K562 (cell line): ENCODE measurements at regions not wholly inside any gene's neighbourhood (a gene's known extent, or its start where the extent isn't known, plus 50 kb on each side); places are given as distances from the start of the nearest gene placed in this dataset.

Experiments used
- ATAC-seq: fragments of 200-7000 bp; cut with Tn5 transposase; 3 replicates; pipeline ENCODE4 v1.9.1; 2020; ENCODE audit warnings: moderate library complexity
- BruUV-seq: library from RNA; stranded (reverse); fragments of 400-500 nt; replicated peaks from 2 replicates; lab custom pipeline; 2021; lab: Mats Ljungman, UMichigan
- CTCF ChIA-PET: fragments of 300-600 bp; formaldehyde crosslinking; extraction: SDS; loops from one replicate; lab custom pipeline; 2021; ENCODE audit warnings: low intra/inter-chr PET ratio; lab: Yijun Ruan, JAX
- POLR2A ChIA-PET: fragments of 300-600, 350-650 bp; sonication (Branson Sonifier 250); formaldehyde crosslinking; extraction: SDS; loops from one replicate; lab custom pipeline; 2021; ENCODE audit warnings: antibody characterized with exemption, inconsistent platforms; lab: Yijun Ruan, JAX
- DNase-seq, 4 experiments: peaks; one replicate each; pipeline versions ENCODE4 v3.0.0 to v3.0.0-alpha.2; 2011 to 2018; ENCODE audit warnings: low spot score in 3 of 4, mixed read lengths in 3 of 4; ENCODE audit errors: extremely low read depth in 1 of 4
- FAIRE-seq: peaks from 2 replicates; lab custom pipeline; 2011; peaks lifted over from hg19 to GRCh38; lab: Jason Lieb, UNC
- H2AFZ ChIP-seq: 2 replicates; pipeline ENCODE4 v1.6.0; 2011; ENCODE audit warnings: low read depth, low read length, control low read depth, inconsistent platforms
- H3K27ac ChIP-seq: fragments of 200-600 bp; 3 replicates; pipeline ENCODE4 v1.8.0; 2011; ENCODE audit warnings: low read depth, mild to moderate bottlenecking, control low read depth, inconsistent platforms, low read length, moderate library complexity, mixed read lengths; ENCODE audit errors: extremely low read depth
- H3K27me3 ChIP-seq, 2 experiments: fragments of 300-600 bp in 1 of 2; 2 replicates in 1 of 2; 3 replicates in 1 of 2; pipeline versions ENCODE4 v1.6.0 to v1.8.0; 2011; ENCODE audit warnings: inconsistent platforms in 2 of 2, low read length in 2 of 2, mild to moderate bottlenecking in 1 of 2, mixed read lengths in 1 of 2, moderate library complexity in 1 of 2; ENCODE audit not compliant: control insufficient read depth in 2 of 2, insufficient read depth in 2 of 2
- H3K36me3 ChIP-seq: fragments of 300-600 bp; 3 replicates; pipeline ENCODE4 v1.8.0; 2011; ENCODE audit warnings: mild to moderate bottlenecking, low read length, inconsistent platforms; ENCODE audit not compliant: control insufficient read depth, insufficient read depth
- H3K4me1 ChIP-seq, 2 experiments: fragments of 200-600 bp in 1 of 2; replicated peaks in 1 of 2; 2 replicates in 1 of 2; 3 replicates in 1 of 2; pipeline versions ENCODE4 v1.5.1 to v1.8.0; 2011; ENCODE audit warnings: inconsistent platforms in 2 of 2, low read length in 2 of 2, mild to moderate bottlenecking in 1 of 2, mixed read lengths in 1 of 2, moderate library complexity in 1 of 2; ENCODE audit not compliant: control insufficient read depth in 2 of 2, insufficient read depth in 2 of 2
- H3K4me2 ChIP-seq: 2 replicates; pipeline ENCODE4 v1.6.1; 2011; ENCODE audit warnings: low read length, control low read depth, inconsistent platforms, mixed read lengths; ENCODE audit not compliant: insufficient read depth
- H3K4me3 ChIP-seq: fragments of 200-600 bp; sonication (generic), shearing (Covaris generic); 2 replicates; pipeline ENCODE4 v1.5.1; 2016; ENCODE audit warnings: control low read depth, inconsistent platforms
- H3K79me2 ChIP-seq: fragments of 200-600 bp; 3 replicates; pipeline ENCODE4 v1.8.0; 2011; ENCODE audit warnings: low read length, inconsistent platforms; ENCODE audit not compliant: control insufficient read depth, insufficient read depth
- H3K9ac ChIP-seq, 2 experiments: 2 replicates each; pipeline versions ENCODE4 v1.6.0 to v1.6.1; 2011; ENCODE audit warnings: low read depth in 2 of 2, low read length in 2 of 2, control low read depth in 1 of 2, inconsistent platforms in 1 of 2, mild to moderate bottlenecking in 1 of 2, mixed read lengths in 1 of 2; ENCODE audit not compliant: insufficient read depth in 1 of 2
- H3K9me1 ChIP-seq: one replicate; pipeline ENCODE4 v1.6.0; 2011; ENCODE audit warnings: inconsistent platforms, mild to moderate bottlenecking, low read length, moderate library complexity; ENCODE audit not compliant: control insufficient read depth, insufficient read depth
- H3K9me3 ChIP-seq: replicated peaks from 2 replicates; pipeline ENCODE4 v1.5.1; 2011; ENCODE audit warnings: low read depth, low read length, inconsistent platforms; ENCODE audit not compliant: control insufficient read depth, insufficient read depth
- H4K20me1 ChIP-seq: replicated peaks from 2 replicates; pipeline ENCODE4 v1.6.1; 2011; ENCODE audit warnings: low read length, inconsistent platforms, mixed read lengths; ENCODE audit not compliant: control insufficient read depth, insufficient read depth
- HMG20A ChIP-seq: fragments of 450-650 bp; formaldehyde crosslinking; conservative IDR thresholded peaks from 2 replicates; pipeline ENCODE4 v1.4.0; 2020; ENCODE audit warnings: mild to moderate bottlenecking, mixed read lengths
- NFE2 ChIP-seq: IDR thresholded peaks from 2 replicates; pipeline ENCODE4 v1.6.1; 2014; ENCODE audit warnings: antibody characterized with exemption, low read depth
- POLR2H ChIP-seq: IDR thresholded peaks from 2 replicates; pipeline ENCODE4 v1.6.1; 2016; ENCODE audit warnings: missing genetic modification characterization, low read depth, mild to moderate bottlenecking, control low read depth, missing compliant biosample characterization, moderate library complexity
- SMC3 ChIP-seq: conservative IDR thresholded peaks from 2 replicates; pipeline ENCODE4 v1.6.1; 2011; ENCODE audit warnings: low read depth, low read length, improper control_type of control experiment; ENCODE audit not compliant: insufficient read depth
- STAT5B ChIP-seq: fragments of 250-450 bp; sonication (Bioruptor Pico); IDR thresholded peaks from 2 replicates; pipeline ENCODE4 v1.8.0; 2021; ENCODE audit warnings: mild to moderate bottlenecking, inconsistent platforms
- ZNF133 ChIP-seq: fragments of 250-450 bp; sonication (Bioruptor Pico); IDR thresholded peaks from 2 replicates; pipeline ENCODE4 v1.4.0; 2020; ENCODE audit warnings: mild to moderate bottlenecking
- ZNF23 ChIP-seq: fragments of 250-450 bp; sonication (Bioruptor Pico); IDR thresholded peaks from 2 replicates; pipeline ENCODE4 v1.4.0; 2020; ENCODE audit warnings: mild to moderate bottlenecking
- ZNF24 ChIP-seq: fragments of 450-650 bp; IDR thresholded peaks from 2 replicates; pipeline ENCODE4 v1.6.1; 2016
- ZNF431 ChIP-seq: sonication (generic); formaldehyde crosslinking; IDR thresholded peaks from 2 replicates; pipeline ENCODE4 v1.8.0; 2022; ENCODE audit warnings: mild to moderate bottlenecking, missing genetic modification reagents
- ZNF583 ChIP-seq: fragments of 250-450 bp; sonication (Bioruptor Pico); IDR thresholded peaks from 2 replicates; pipeline ENCODE4 v1.4.0; 2020
- ZNF592 ChIP-seq: fragments of 450-650 bp; IDR thresholded peaks from 2 replicates; pipeline ENCODE4 v1.6.1; 2017; ENCODE audit warnings: antibody characterized with exemption, mild to moderate bottlenecking
- ZNF644 ChIP-seq: fragments of 200-800 bp; sonication (Bioruptor generic); IDR thresholded peaks from 2 replicates; pipeline ENCODE4 v1.6.1; 2016; ENCODE audit warnings: low read depth, missing genetic modification characterization, missing compliant biosample characterization
- ZNF695 ChIP-seq: fragments of 450-650 bp; formaldehyde crosslinking; IDR thresholded peaks from 2 replicates; pipeline ENCODE4 v1.4.0; 2020; ENCODE audit warnings: mild to moderate bottlenecking, moderate library complexity
- WGBS: fragments of 100-300 bp; shearing (Covaris generic); methylation state at CpG from one replicate; pipeline ENCODE4 v1.1.6; 2016; ENCODE audit warnings: low coverage, mixed read lengths; ENCODE audit not compliant: insufficient coverage; ENCODE audit errors: missing lambda C conversion rate; 5-methylcytosine and 5-hydroxymethylcytosine counted together
- in situ Hi-C: fragments of 300-500 bp; cut with MboI; formaldehyde crosslinking; loops from 4 replicates; pipeline ENCODE4 v1.15.0; 2018; ENCODE audit warnings: inconsistent platforms, mixed read lengths
- intact Hi-C: fragments of 100-400 bp; cut with micrococcal nuclease; formaldehyde crosslinking; loops from 2 replicates; pipeline ENCODE4 v1.14.2; 2022
- TF ChIP-seq, protein P1 (sequence below): fragments of 450-650 bp; IDR thresholded peaks from 2 replicates; pipeline ENCODE4 v1.7.1; 2018; ENCODE audit warnings: mild to moderate bottlenecking, low read depth; ENCODE audit not compliant: partially characterized antibody
- TF ChIP-seq, protein P2 (sequence below): IDR thresholded peaks from 2 replicates; pipeline ENCODE4 v1.6.1; 2012; ENCODE audit warnings: low read depth, low read length, improper control_type of control experiment, borderline replicate concordance

GRCh38 chr3:71865727-71866126 is 80.8 kb upstream of the PROK2 start:
- FAIRE-seq = no peak
- no peak overlapping the region for H2AFZ ChIP-seq
- TF ChIP-seq NFE2 (no peak), ZNF583 (CRISPR knock-in tag) (no peak), ZNF24 (no peak), ZNF644 (tag) (no peak), ZNF23 (CRISPR knock-in tag) (no peak), SMC3 (no peak), STAT5B (no peak), POLR2H (tag) (no peak), ZNF592 (no peak), HMG20A (no peak), ZNF431 (CRISPR knock-in tag) (no peak), ZNF133 (CRISPR knock-in tag) (no peak), ZNF695 (CRISPR knock-in tag) (no peak)
- TF ChIP-seq, protein P1, sequence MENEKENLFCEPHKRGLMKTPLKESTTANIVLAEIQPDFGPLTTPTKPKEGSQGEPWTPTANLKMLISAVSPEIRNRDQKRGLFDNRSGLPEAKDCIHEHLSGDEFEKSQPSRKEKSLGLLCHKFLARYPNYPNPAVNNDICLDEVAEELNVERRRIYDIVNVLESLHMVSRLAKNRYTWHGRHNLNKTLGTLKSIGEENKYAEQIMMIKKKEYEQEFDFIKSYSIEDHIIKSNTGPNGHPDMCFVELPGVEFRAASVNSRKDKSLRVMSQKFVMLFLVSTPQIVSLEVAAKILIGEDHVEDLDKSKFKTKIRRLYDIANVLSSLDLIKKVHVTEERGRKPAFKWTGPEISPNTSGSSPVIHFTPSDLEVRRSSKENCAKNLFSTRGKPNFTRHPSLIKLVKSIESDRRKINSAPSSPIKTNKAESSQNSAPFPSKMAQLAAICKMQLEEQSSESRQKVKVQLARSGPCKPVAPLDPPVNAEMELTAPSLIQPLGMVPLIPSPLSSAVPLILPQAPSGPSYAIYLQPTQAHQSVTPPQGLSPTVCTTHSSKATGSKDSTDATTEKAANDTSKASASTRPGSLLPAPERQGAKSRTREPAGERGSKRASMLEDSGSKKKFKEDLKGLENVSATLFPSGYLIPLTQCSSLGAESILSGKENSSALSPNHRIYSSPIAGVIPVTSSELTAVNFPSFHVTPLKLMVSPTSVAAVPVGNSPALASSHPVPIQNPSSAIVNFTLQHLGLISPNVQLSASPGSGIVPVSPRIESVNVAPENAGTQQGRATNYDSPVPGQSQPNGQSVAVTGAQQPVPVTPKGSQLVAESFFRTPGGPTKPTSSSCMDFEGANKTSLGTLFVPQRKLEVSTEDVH = no peak
- TF ChIP-seq, protein P2, sequence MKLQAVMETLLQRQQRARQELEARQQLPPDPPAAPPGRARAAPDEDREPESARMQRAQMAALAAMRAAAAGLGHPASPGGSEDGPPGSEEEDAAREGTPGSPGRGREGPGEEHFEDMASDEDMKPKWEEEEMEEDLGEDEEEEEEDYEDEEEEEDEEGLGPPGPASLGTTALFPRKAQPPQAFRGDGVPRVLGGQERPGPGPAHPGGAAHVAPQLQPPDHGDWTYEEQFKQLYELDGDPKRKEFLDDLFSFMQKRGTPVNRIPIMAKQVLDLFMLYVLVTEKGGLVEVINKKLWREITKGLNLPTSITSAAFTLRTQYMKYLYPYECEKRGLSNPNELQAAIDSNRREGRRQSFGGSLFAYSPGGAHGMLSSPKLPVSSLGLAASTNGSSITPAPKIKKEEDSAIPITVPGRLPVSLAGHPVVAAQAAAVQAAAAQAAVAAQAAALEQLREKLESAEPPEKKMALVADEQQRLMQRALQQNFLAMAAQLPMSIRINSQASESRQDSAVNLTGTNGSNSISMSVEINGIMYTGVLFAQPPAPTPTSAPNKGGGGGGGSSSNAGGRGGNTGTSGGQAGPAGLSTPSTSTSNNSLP = no peak
- ATAC-seq = no peak
- no peak overlapping the region for H3K9ac ChIP-seq
- H3K27ac ChIP-seq = no peak overlapping the region
- BruUV-seq = no TSS peak
- intact Hi-C loops = no loop called here
- POLR2A ChIA-PET = no interaction called here
- H3K4me3 ChIP-seq = no peak overlapping the region
- 0 out of 5 replicates have a peak, but pooled peaks cover 2 to 6% of the 10 kb centered on the region in 2 experiments for H3K27me3 ChIP-seq
- H3K36me3 ChIP-seq = no peaks in the 10 kb centered on the region
- no peaks in the 10 kb centered on the region for H4K20me1 ChIP-seq
- no peaks in the 10 kb centered on the region for H3K9me1 ChIP-seq
- no peak for DNase-seq
- in situ Hi-C loops = no loop called here
- no peak overlapping the region for H3K4me2 ChIP-seq
- WGBS = 9% methylated on average over 2 of the region's 2 CpGs
- CTCF ChIA-PET = no interaction called here
- no peaks in the 10 kb centered on the region for H3K9me3 ChIP-seq
- no peaks in the 10 kb centered on the region for H3K79me2 ChIP-seq
- H3K4me1 ChIP-seq = 0 out of 5 replicates have a peak, but pooled peaks cover 0 to 2% of the 10 kb centered on the region in 2 experiments
